ENCODE measurements at regions not wholly inside any gene's neighbourhood (a gene's known extent, or its start where the extent isn't known, plus 50 kb on each side); places are given as distances from the start of the nearest gene placed in this dataset.

- H3K36me3 ChIP-seq (ENCODE audit: control insufficient read depth, insufficient read depth, low read length): no peaks in the 10 kb centered on the region
- H3K9me3 ChIP-seq (ENCODE audit: control insufficient read depth, insufficient read depth, low read depth, low read length): no peaks in the 10 kb centered on the region
- no peak for DNase-seq (ENCODE audit: low read depth, low spot score)
- intact Hi-C loops (cut with micrococcal nuclease; ENCODE audit: unreplicated experiment): no loop called here
- no TSS peak for BruUV-seq (replicated peaks)
- no peak for ATAC-seq
- H3K4me1 ChIP-seq (ENCODE audit: control insufficient read depth, insufficient read depth, low read length): no peaks in the 10 kb centered on the region
- H3K27ac ChIP-seq (ENCODE audit: low read length): no peak overlapping the region
- ChIA-PET POLR2A (no interaction called here), CTCF (no interaction called here)
- no peaks in the 10 kb centered on the region for H3K27me3 ChIP-seq (ENCODE audit: control insufficient read depth, insufficient read depth, low read length)
- no peak for TF ChIP-seq REST (IDR thresholded peaks at IDR 0.05; ENCODE audit: insufficient read depth in 1 of 2, low read depth in 2 of 2, low read length in 1 of 2)
- TF ChIP-seq SIN3A (IDR thresholded peaks at IDR 0.05; ENCODE audit: borderline replicate concordance, insufficient read depth, low read depth, low read length): no peak
- no peak for TF ChIP-seq TCF7L2 (IDR thresholded peaks at IDR 0.05; ENCODE audit: low read depth, low read length)
- no peak for TF ChIP-seq POLR2AphosphoS5 (IDR thresholded peaks at IDR 0.05; ENCODE audit: low read depth, low read length)
- no peak for TF ChIP-seq CTCF (IDR thresholded peaks at IDR 0.05)
- in situ Hi-C loops (cut with HindIII; ENCODE audit: low pct_unique_long_range_greater_than_20kb, low sequenced_read_pairs): no loop called here
- H3K4me3 ChIP-seq (ENCODE audit: low read depth in 2 of 2, low read length in 2 of 2): no peak overlapping the region
Observed at GRCh38 chr12:69026336-69026735, 93.4 kb upstream of the CPM start.

GRCh38 chr12:69027411-69027881 is 94.5 kb upstream of the CPM start:
- no peaks in the 10 kb centered on the region for H3K4me1 ChIP-seq (ENCODE audit: control insufficient read depth, insufficient read depth, low read length)
- H3K27me3 ChIP-seq (ENCODE audit: control insufficient read depth, insufficient read depth, low read length): no peaks in the 10 kb centered on the region
- H3K36me3 ChIP-seq (ENCODE audit: control insufficient read depth, insufficient read depth, low read length): no peaks in the 10 kb centered on the region
- TF ChIP-seq TCF7L2 (IDR thresholded peaks at IDR 0.05; ENCODE audit: low read depth, low read length): no peak
- TF ChIP-seq POLR2AphosphoS5 (IDR thresholded peaks at IDR 0.05; ENCODE audit: low read depth, low read length): no peak
- TF ChIP-seq REST (IDR thresholded peaks at IDR 0.05; ENCODE audit: insufficient read depth in 1 of 2, low read depth in 2 of 2, low read length in 1 of 2): no peak
- ATAC-seq: no peak
- no peak overlapping the region for H3K4me3 ChIP-seq (ENCODE audit: low read depth in 2 of 2, low read length in 2 of 2)
- ChIA-PET CTCF (no interaction called here), POLR2A (no interaction called here)
- no peak overlapping the region for H3K27ac ChIP-seq (ENCODE audit: low read length)
- H3K9me3 ChIP-seq (ENCODE audit: control insufficient read depth, insufficient read depth, low read depth, low read length): no peaks in the 10 kb centered on the region
- in situ Hi-C loops (cut with HindIII; ENCODE audit: low pct_unique_long_range_greater_than_20kb, low sequenced_read_pairs) (no loop called here), intact Hi-C loops (cut with micrococcal nuclease; ENCODE audit: unreplicated experiment) (no loop called here)
- DNase-seq (ENCODE audit: low read depth, low spot score): no peak
- BruUV-seq (replicated peaks): no TSS peak

Measured in Panc1 (cell line).